ENCODE measurements at regions not wholly inside any gene's neighbourhood (a gene's known extent, or its start where the extent isn't known, plus 50 kb on each side); places are given as distances from the start of the nearest gene placed in this dataset.
A peak's percentile ranks its signal among the peaks of the same experiment; 100 is the strongest.

DNA sequence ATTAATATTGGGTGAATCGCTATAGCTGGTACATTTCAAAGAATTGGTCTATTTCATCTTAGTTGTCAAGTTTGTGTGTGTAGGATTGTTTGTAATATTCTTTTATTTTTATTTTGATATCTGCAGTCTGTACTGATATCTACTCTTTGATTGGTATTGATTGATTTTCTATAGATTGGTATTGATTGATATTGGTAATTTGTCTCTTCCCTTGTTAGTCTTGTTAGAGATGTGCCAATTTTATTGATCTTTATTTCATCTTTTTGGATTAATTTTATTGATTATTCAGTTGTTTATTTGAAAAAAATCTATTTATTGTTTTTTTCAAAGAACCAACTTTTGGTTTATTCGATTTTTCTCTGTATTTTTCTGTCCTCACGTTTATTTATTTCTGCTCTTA lies 61.4 kb downstream of the TM2D3 start:
- intact Hi-C loops (cut with micrococcal nuclease), result no loop called here
- no peak for TF ChIP-seq CTCF (IDR thresholded peaks at IDR 0.05)
- no peaks in the 10 kb centered on the region for H3K4me1 Mint-ChIP-seq (ENCODE audit: low read depth)
- H3K27ac Mint-ChIP-seq, result no peak overlapping the region
- ChIA-PET POLR2A (no interaction called here), CTCF (no interaction called here)
- H3K27me3 Mint-ChIP-seq, result peaks cover 27% of the 10 kb centered on the region
- H3K4me3 Mint-ChIP-seq, result no peak overlapping the region
- ATAC-seq (no peak), DNase-seq (no peak)
- H3K36me3 Mint-ChIP-seq (ENCODE audit: low read depth), result no peaks in the 10 kb centered on the region
- peaks cover 4% of the 10 kb centered on the region for H3K9me3 Mint-ChIP-seq

DNA sequence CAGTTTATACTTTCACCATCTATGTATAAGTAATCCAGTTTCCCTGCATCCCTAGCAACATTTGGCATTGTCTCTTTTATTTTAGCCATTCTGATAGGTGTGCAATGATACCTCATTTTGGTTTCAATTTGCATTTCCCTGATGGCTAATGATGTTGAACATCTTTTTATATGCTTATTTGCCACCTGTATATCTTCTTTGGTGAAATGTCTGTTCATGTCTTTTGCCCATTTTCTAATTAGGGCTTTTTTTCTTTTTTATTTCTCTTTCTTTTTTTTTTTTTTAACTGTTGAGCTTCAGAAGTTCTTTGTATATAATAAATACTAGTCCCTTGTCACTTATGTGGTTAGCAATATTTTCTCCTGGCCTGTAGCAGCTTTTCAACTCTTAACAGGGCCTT lies 68.9 kb downstream of the TM2D3 start:
- Mint-ChIP-seq H3K9me3 (peaks cover 3% of the 10 kb centered on the region), H3K27me3 (peaks cover 32% of the 10 kb centered on the region), H3K4me1 (ENCODE audit: low read depth) (no peaks in the 10 kb centered on the region), H3K36me3 (ENCODE audit: low read depth) (no peaks in the 10 kb centered on the region), H3K4me3 (no peak overlapping the region), H3K27ac (no peak overlapping the region)
- intact Hi-C loops (cut with micrococcal nuclease), result no loop called here
- CTCF ChIA-PET, result no interaction called here
- POLR2A ChIA-PET, result no interaction called here
- no peak for ATAC-seq
- DNase-seq, result no peak
- TF ChIP-seq CTCF (IDR thresholded peaks at IDR 0.05), result no peak

DNA sequence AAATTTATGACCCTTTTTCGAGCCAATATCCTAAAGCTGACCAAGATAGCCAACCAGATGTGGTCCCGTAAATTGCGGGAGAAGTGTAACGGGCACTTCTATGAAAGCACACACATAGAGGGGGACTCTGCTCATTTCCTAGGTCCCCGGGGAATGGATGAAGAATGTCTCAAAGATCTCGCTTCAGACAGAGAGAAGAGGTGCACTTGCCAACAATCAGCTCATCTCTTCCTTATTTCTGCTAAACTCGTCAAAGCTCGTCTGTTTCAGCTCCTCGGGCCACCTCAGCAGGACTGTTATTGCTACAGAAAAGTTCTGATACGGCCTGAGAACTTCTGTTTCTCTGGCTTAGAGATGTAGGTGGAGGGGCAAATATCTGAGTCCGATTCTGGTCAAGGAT lies 71.8 kb downstream of the TM2D3 start:
- intact Hi-C loops (cut with micrococcal nuclease), result no loop called here
- Mint-ChIP-seq H3K27me3 (peaks cover 24% of the 10 kb centered on the region), H3K4me1 (ENCODE audit: low read depth) (no peaks in the 10 kb centered on the region), H3K4me3 (no peak overlapping the region), H3K9me3 (peaks cover 3% of the 10 kb centered on the region), H3K27ac (no peak overlapping the region), H3K36me3 (ENCODE audit: low read depth) (no peaks in the 10 kb centered on the region)
- no peak for DNase-seq
- no peak for ATAC-seq
- CTCF ChIA-PET, result no interaction called here
- no peak for TF ChIP-seq CTCF (IDR thresholded peaks at IDR 0.05)
- POLR2A ChIA-PET, result no interaction called here

DNA sequence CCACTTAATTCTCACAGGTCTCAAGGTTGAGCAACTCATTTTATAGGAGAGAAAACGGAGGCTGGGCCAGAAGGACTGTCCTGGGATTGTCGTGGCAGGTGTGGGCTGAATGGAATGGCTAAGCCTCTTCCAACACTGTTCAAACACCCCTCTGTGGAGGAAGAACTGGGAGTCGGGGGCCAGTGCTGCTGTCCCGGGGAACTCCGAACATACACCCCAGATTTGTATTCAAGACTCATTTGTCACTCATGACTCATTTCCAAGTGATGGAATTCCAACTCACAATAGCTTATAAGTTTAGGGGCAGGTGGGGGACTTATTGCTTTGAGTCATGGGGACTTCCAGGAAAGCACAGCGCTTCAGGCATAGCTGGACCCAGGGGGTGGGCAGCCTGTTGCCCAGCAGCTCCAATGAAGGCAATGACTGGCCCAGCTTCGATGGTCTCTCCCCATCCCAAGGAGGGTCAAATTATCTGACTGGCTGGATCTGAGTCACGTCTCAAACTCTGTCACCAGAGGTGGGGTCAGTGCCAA lies 72.5 kb downstream of the TM2D3 start:
- no peak overlapping the region for H3K4me3 Mint-ChIP-seq
- no peak for TF ChIP-seq CTCF (IDR thresholded peaks at IDR 0.05)
- ATAC-seq (no peak), DNase-seq (no peak)
- no peaks in the 10 kb centered on the region for H3K36me3 Mint-ChIP-seq (ENCODE audit: low read depth)
- CTCF ChIA-PET, result no interaction called here
- intact Hi-C loops (cut with micrococcal nuclease), result no loop called here
- peaks cover 3% of the 10 kb centered on the region for H3K9me3 Mint-ChIP-seq
- peaks cover 24% of the 10 kb centered on the region for H3K27me3 Mint-ChIP-seq
- no peak overlapping the region for H3K27ac Mint-ChIP-seq
- POLR2A ChIA-PET, result no interaction called here
- no peaks in the 10 kb centered on the region for H3K4me1 Mint-ChIP-seq (ENCODE audit: low read depth)

DNA sequence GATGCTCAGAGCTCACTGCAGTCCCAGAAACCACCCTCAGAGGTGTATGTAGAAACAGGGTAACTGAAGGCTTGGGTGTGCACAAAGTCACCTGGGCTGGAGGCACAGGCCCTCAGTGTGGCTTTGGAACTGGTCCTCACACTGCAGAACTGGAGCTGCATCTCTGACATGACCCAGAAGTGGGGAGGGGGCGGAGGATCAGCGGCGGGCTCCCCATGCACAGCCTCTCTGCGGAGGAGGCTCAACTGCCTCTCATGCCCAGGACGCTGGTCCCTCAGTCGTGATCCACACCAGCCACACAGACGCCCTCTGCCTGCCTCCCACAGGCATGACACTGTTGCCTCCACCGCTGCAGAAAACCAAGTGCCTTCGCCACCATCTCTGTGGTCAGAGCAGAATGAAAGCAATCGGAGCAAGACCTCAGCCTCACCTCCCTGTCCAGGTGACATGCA lies 73.7 kb downstream of the TM2D3 start:
- POLR2A ChIA-PET, result no interaction called here
- Mint-ChIP-seq H3K27me3 (peaks cover 20% of the 10 kb centered on the region), H3K27ac (no peak overlapping the region), H3K4me3 (no peak overlapping the region), H3K9me3 (peaks cover 1% of the 10 kb centered on the region), H3K36me3 (ENCODE audit: low read depth) (no peaks in the 10 kb centered on the region), H3K4me1 (ENCODE audit: low read depth) (no peaks in the 10 kb centered on the region)
- intact Hi-C loops (cut with micrococcal nuclease), result no loop called here
- no peak for TF ChIP-seq CTCF (IDR thresholded peaks at IDR 0.05)
- DNase-seq (peak; percentile 23), ATAC-seq (no peak)
- CTCF ChIA-PET, result no interaction called here

All from activated CD8-positive, alpha-beta T cell treated with anti-CD3 and anti-CD28 coated beads for 36 hours (primary cell).